AG09309 (cell line): ENCODE measurements at regions not wholly inside any gene's neighbourhood (a gene's known extent, or its start where the extent isn't known, plus 50 kb on each side); places are given as distances from the start of the nearest gene placed in this dataset.

ENCODE experiments used
- DNase-seq: peaks from one replicate; pipeline ENCODE4 v3.0.0-alpha.2; 2010; ENCODE audit warnings: low read depth
- H3K4me3 ChIP-seq: 2 replicates; pipeline ENCODE4 v1.5.1; 2011; ENCODE audit warnings: mild to moderate bottlenecking, low read depth, low read length, moderate library complexity; ENCODE audit not compliant: control insufficient read depth
- TF ChIP-seq, protein P1 (sequence below): IDR thresholded peaks from 2 replicates; pipeline ENCODE4 v1.5.1; 2011; ENCODE audit warnings: mild to moderate bottlenecking, low read depth, low read length, inconsistent platforms; ENCODE audit not compliant: insufficient read depth, control insufficient read depth; ENCODE audit errors: missing control alignments

DNA sequence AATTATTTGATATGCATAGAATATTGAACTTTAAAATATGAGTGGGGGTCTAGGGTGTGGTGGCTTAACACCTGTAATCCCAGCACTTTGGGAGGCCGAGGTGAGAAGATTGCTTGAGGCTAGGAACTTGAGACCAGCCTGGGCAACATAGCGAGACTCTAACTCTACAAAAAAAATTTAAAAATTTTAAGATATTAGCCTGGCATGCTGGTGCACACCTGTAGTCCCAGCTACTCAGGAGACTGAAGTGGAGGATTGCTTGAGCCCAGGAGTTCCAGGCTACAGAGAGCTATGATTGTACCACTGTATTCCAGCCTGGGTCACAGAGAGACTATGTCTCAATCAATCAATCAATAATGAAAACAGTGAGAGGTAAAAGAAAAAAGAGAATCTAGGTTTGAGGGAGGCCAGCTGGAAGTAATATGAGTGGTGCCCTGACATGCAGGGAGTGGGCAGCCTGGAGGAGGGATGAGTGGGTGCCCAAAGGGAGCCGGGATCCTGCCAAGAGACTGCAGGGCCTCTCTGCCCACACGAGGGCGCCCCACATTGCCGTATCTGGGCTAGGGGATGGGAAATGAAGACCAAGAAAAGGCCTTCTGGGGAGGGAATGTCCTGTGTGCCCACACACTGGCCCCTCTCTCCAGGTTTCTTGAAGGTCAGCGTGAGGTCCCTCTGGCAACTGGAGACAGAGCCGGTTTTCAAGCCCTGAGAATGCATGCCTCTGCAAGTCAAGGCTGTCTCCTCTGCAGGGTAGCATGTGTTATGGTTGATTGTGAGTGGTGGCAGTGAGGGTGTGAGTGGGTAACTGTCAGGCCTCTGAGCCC lies 93.9 kb upstream of the PPM1J start:
- H3K4me3 ChIP-seq = no peak overlapping the region
- no peak for DNase-seq
- TF ChIP-seq, protein P1, sequence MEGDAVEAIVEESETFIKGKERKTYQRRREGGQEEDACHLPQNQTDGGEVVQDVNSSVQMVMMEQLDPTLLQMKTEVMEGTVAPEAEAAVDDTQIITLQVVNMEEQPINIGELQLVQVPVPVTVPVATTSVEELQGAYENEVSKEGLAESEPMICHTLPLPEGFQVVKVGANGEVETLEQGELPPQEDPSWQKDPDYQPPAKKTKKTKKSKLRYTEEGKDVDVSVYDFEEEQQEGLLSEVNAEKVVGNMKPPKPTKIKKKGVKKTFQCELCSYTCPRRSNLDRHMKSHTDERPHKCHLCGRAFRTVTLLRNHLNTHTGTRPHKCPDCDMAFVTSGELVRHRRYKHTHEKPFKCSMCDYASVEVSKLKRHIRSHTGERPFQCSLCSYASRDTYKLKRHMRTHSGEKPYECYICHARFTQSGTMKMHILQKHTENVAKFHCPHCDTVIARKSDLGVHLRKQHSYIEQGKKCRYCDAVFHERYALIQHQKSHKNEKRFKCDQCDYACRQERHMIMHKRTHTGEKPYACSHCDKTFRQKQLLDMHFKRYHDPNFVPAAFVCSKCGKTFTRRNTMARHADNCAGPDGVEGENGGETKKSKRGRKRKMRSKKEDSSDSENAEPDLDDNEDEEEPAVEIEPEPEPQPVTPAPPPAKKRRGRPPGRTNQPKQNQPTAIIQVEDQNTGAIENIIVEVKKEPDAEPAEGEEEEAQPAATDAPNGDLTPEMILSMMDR = peak; percentile 94

DNA sequence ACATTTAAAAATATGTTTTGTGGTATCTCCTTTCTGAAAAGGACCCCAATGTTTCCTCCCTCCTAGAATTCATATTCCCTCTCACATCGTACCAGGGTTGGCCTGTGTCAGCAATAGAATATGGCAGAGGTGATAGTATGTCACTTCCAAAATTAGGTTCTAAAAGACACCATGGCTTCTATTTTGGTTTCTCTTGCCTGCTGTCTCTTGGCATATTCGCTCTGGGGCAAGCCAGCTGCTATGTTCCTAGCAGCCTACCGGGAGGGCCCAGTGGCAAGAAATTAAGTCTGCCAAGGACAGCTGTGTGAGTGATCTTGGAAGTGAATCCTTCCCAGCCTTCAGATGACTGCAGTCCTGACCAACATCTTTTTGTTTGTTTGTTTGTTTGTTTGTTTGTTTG lies 92.9 kb upstream of the PPM1J start:
- H3K4me3 ChIP-seq = no peak overlapping the region
- TF ChIP-seq, protein P1 = no peak
- DNase-seq = no peak

DNA sequence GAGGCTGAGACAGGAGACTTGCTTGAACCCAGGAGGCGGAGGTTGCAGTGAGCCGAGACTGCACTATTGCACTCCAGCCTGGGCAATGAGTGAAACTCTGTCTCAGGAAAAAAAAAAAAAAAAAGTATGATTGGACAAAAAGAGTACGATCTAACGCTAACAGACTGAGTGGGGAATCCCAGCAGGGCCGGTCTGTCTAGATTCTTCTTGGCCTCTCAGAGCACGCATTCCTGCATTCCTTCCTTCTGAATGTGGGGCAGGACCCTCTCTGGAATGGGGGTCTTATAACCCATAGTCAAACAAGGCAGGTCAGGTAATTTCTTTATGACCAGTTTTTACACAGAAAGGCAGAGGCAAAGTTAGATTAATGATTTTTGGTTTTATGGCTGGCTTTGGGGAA lies 92.0 kb upstream of the PPM1J start:
- DNase-seq = no peak
- no peak overlapping the region for H3K4me3 ChIP-seq
- TF ChIP-seq, protein P1 = no peak

DNA sequence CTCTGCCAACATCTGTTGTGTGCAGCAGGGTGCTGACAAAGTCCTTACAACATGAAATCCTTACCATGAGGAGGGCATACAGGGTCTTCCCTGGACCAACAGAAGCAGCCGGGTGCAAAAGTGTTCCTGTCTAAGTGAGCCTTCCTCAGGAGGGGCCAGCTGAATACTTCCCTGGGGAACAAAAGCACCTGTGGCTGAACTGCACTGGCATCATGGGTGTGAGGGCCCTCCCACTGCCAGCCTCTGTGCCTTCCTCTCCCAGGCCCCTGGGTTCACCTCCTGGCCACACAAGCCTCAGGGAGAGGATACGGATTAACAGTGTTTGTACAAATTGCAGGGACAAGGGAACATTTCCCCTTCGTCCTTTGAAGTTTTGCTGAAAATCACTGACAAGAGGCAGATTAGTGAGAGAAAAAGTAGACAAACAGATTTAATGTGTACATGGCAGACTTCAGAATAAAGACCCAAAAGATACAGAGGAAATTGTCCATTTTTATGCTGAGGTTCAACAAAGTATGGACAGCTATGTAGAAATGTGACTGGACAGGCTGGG lies 91.0 kb upstream of the PPM1J start:
- no peak overlapping the region for H3K4me3 ChIP-seq
- no peak for DNase-seq
- TF ChIP-seq, protein P1 = no peak

DNA sequence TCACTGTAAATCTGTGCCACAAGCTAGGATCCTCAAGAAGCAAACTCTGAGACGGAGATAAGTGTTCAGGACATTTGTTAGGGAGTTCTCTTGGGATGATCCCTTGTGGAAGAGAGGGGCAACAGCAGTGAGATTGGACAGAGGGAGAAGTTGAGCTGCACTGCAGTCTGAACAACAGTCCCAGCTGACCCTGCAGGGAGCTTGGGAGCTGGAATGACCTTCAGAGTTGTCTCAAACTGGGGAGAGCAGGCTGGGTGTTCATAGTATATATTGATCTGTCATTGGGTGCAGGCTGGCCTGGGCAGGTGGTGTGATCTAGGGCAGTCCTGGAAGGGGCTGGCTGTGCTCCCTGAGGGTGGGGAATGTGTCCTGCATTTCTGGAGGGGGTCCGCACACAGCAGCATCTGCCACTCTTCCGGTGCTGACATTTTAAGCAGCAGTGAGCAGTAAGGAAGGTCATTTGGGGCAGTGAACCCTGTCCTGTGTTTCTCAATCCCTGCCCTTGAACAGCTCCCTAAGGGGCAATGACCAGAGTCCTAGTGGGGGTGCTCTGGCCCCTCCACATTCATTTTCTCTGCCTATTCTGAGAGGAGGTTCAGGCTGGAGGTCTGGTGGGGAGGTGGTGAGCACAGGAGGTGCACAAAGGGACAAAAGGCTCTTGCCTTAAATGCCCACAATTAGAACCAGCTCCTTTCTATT lies 90.2 kb upstream of the PPM1J start:
- H3K4me3 ChIP-seq = no peak overlapping the region
- TF ChIP-seq, protein P1 = no peak
- no peak for DNase-seq

DNA sequence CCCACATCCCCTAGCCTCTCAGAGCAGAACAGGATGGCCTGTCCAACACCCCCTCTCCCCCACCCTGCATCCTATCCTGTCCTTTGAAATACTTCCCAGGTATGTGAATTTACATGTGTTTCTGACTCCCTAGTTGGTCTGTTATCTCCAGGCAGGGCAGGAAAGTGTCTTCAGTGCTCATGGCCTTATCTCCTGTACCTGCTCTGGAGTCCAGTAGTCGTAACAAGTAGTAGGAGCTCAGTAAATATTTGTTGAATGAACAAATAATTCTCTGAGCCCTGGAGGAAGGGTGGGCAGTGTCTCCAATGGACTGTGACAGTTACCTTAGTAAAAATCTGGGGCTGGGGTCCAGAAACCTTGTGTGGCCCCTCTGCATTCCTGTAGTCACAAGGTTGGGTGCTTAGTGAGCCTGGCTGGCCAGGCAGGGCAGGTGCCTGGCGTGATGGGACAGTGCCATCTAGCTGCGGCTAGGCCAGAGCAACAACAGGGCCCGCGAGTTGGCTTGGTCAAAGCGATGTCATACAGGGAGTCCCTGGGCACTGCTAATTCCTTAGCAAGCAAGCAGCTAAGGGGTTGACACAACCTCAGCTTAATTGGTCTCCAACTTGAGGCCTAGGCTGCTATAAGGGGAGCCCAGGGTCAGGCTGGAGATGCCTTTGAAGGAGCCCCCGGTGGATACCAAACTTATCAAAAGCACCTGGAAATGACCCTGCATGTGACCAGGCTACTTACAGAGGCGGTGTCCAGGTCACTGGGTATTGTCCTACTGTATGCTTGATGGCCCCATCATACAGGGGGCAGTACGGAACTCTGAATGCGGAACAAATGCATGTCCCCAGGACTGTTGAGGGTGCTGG lies 89.0 kb upstream of the PPM1J start:
- TF ChIP-seq, protein P1 = peak; percentile 94
- no peak for DNase-seq
- no peak overlapping the region for H3K4me3 ChIP-seq
